ENCODE measurements at regions not wholly inside any gene's neighbourhood (a gene's known extent, or its start where the extent isn't known, plus 50 kb on each side); places are given as distances from the start of the nearest gene placed in this dataset.

DNA sequence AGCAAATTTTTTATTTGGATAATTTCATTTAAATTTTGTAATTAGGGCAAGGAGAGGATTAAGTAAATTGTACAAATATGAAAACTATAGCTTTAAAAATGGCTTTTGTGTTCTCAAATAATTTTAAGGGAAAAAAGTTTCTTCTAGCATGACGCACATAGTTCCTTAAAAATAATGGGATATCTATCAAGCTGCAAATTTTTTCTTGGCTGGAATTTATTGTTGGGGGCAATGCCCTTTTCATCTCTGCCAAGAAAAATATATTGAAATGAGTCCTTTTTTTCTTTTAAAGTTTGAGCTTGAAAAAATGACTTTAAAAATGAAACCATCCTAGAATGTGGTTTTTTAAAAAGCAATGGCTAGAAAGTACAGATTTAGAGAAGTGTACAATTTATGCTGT lies 154.4 kb upstream of the UGT8 start:
- Histone ChIP-seq H3K79me2 (ENCODE audit: control insufficient read depth in 1 of 2, insufficient read depth in 2 of 2, low read length in 2 of 2) (no peaks in the 10 kb centered on the region), H3K4ac (replicated peaks; ENCODE audit: insufficient read length, low read depth, low read length) (no peak overlapping the region), H3K14ac (ENCODE audit: insufficient read length) (no peak overlapping the region), H3K4me3 (ENCODE audit: extremely low read depth in 1 of 4, insufficient read depth in 2 of 4, low read depth in 3 of 4, low read length in 4 of 4) (no peak overlapping the region), H3K56ac (replicated peaks; ENCODE audit: insufficient read length, low read depth, low read length) (no peak overlapping the region), H2BK120ac (replicated peaks; ENCODE audit: low read depth, low read length) (no peak overlapping the region), H2BK15ac (ENCODE audit: low read length) (no peak overlapping the region), H2BK12ac (ENCODE audit: low read depth, low read length) (no peak overlapping the region), H2AK5ac (ENCODE audit: low read depth, low read length) (no peak overlapping the region), H2AFZ (ENCODE audit: low read length) (no peak overlapping the region), H4K91ac (replicated peaks; ENCODE audit: insufficient read length, low read length) (no peak overlapping the region), H2BK5ac (ENCODE audit: low read depth, low read length) (no peak overlapping the region), H3K23me2 (ENCODE audit: low read depth, low read length) (no peaks in the 10 kb centered on the region), H2BK20ac (ENCODE audit: low read length) (no peak overlapping the region), H4K5ac (ENCODE audit: insufficient read length, low read depth, low read length) (no peak overlapping the region), H3K18ac (ENCODE audit: extremely low read depth, low read length) (no peak overlapping the region), H3K27ac (ENCODE audit: low read depth, low read length) (no peak overlapping the region), H4K8ac (ENCODE audit: extremely low read depth, insufficient read depth, low read length) (no peak overlapping the region), H3K9me3 (ENCODE audit: insufficient read depth in 2 of 2, low read depth in 1 of 2, low read length in 1 of 2) (no peaks in the 10 kb centered on the region), H3K36me3 (ENCODE audit: control insufficient read depth in 2 of 4, insufficient read depth in 4 of 4, low read length in 3 of 4) (no peaks in the 10 kb centered on the region), H3K4me1 (replicated peaks in 1 of 4; ENCODE audit: control insufficient read depth in 3 of 4, insufficient read depth in 4 of 4, low read length in 3 of 4) (peaks cover 0 to 2% (median 0%) of the 10 kb centered on the region in 4 experiments; a peak in 3 of 7 replicates), H3K9ac (replicated peaks in 1 of 4; ENCODE audit: extremely low read depth in 1 of 4, low read depth in 3 of 4, low read length in 3 of 4) (no peak overlapping the region), H3K27me3 (replicated peaks in 1 of 4; ENCODE audit: control insufficient read depth in 3 of 4, extremely low read depth in 1 of 4, insufficient read depth in 3 of 4, low read length in 3 of 4) (no peaks in the 10 kb centered on the region), H3K23ac (ENCODE audit: insufficient read length) (no peak overlapping the region), H3K4me2 (ENCODE audit: insufficient read depth in 1 of 2, low read depth in 2 of 2, low read length in 2 of 2) (no peak overlapping the region), H4K20me1 (replicated peaks in 1 of 2; ENCODE audit: control insufficient read depth in 1 of 2, insufficient read depth in 2 of 2, low read length in 2 of 2) (no peaks in the 10 kb centered on the region), H3K79me1 (ENCODE audit: low read depth, low read length) (no peaks in the 10 kb centered on the region)
- CTCF ChIA-PET (ENCODE audit: partially characterized antibody) = interaction anchor here (0.7 to 1.1 kb wide), 2 partner anchors 13 to 215 kb away, joined by 3 read pairs; no protein-coding TSS in a partner anchor
- POLR2A ChIA-PET (ENCODE audit: partially characterized antibody) = interaction anchor here (0.6 kb wide), 1 partner anchor 231 kb away, joined by 3 read pairs; no protein-coding TSS in a partner anchor
- WGBS, 2 experiments (ENCODE audit: extremely low coverage in 1 of 2, insufficient coverage in 1 of 2, insufficient read length in 1 of 2, insufficient replicate concordance in 2 of 2, low coverage in 1 of 2, low lambda C conversion rate in 2 of 2, missing lambda C conversion rate in 1 of 2) = 100% methylated on average over 1 of the region's 1 CpG; no CpG with 5 or more reads in 1 of the 2 experiments
- no peak for TF ChIP-seq TAF7 (optimal IDR thresholded peaks at IDR 0.05; ENCODE audit: borderline replicate concordance, low read depth, low read length)
- TF ChIP-seq FOSL1 (IDR thresholded peaks at IDR 0.05; ENCODE audit: insufficient read depth, low read depth, low read length) = no peak
- no peak for TF ChIP-seq RBBP5 (IDR thresholded peaks at IDR 0.05; ENCODE audit: borderline replicate concordance, low read depth, low read length)
- no peak for TF ChIP-seq RNF2 (IDR thresholded peaks at IDR 0.05; ENCODE audit: borderline replicate concordance, low read depth, low read length, missing control alignments, poor library complexity, severe bottlenecking)
- TF ChIP-seq ZNF274 (IDR thresholded peaks at IDR 0.05; ENCODE audit: borderline replicate concordance, extremely low read depth, low read length) = no peak
- no peak for TF ChIP-seq BCL11A (IDR thresholded peaks at IDR 0.05; ENCODE audit: low read depth in 2 of 2, low read length in 2 of 2)
- TF ChIP-seq YY1 (IDR thresholded peaks at IDR 0.05; ENCODE audit: low read depth, low read length) = no peak
- DNase-seq (ENCODE audit: low read depth in 1 of 2, low spot score in 2 of 2) (no peak), FAIRE-seq (no peak)

Measured in H1 (cell line).